ENCODE measurements at regions not wholly inside any gene's neighbourhood (a gene's known extent, or its start where the extent isn't known, plus 50 kb on each side); places are given as distances from the start of the nearest gene placed in this dataset.

DNA sequence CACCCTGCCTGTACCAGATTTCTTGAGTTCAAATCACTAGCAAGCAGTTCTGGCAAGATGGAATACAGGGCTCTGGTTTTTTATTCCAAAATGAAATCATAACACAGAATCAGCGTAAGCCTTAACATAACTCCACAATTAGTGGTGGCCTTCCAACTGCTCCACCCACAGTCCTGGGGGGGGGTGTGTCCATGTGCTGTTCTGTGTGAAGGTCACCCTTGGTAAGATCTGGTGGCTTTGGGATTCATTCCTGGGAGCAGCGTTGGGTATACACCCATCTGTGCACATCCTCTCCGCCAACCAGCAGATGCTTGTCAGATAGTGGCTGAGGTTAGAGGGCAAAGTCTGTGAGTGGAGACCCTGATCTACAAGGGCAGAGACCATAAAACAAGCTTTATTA lies 49.9 kb upstream of the CD83 start:
- Histone ChIP-seq H3K9me3 (no peaks in the 10 kb centered on the region), H3K4me1 (no peaks in the 10 kb centered on the region), H3K27me3 (no peaks in the 10 kb centered on the region), H3K36me3 (no peaks in the 10 kb centered on the region), H3K4me3 (ENCODE audit: low read depth, low read length) (no peak overlapping the region)
- no peak for DNase-seq
- TF ChIP-seq, protein P1, sequence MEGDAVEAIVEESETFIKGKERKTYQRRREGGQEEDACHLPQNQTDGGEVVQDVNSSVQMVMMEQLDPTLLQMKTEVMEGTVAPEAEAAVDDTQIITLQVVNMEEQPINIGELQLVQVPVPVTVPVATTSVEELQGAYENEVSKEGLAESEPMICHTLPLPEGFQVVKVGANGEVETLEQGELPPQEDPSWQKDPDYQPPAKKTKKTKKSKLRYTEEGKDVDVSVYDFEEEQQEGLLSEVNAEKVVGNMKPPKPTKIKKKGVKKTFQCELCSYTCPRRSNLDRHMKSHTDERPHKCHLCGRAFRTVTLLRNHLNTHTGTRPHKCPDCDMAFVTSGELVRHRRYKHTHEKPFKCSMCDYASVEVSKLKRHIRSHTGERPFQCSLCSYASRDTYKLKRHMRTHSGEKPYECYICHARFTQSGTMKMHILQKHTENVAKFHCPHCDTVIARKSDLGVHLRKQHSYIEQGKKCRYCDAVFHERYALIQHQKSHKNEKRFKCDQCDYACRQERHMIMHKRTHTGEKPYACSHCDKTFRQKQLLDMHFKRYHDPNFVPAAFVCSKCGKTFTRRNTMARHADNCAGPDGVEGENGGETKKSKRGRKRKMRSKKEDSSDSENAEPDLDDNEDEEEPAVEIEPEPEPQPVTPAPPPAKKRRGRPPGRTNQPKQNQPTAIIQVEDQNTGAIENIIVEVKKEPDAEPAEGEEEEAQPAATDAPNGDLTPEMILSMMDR (IDR thresholded peaks at IDR 0.05; ENCODE audit: low read depth, low read length): no peak

Measured in BE2C (cell line).